ENCODE measurements at regions not wholly inside any gene's neighbourhood (a gene's known extent, or its start where the extent isn't known, plus 50 kb on each side); places are given as distances from the start of the nearest gene placed in this dataset.

GRCh38 chr12:66030217-66030781 lies 100.3 kb downstream of the LLPH start:
- WGBS, 2 experiments (ENCODE audit: extremely low coverage in 1 of 2, insufficient coverage in 1 of 2, insufficient read length in 1 of 2, insufficient replicate concordance in 2 of 2, low coverage in 1 of 2, low lambda C conversion rate in 2 of 2, missing lambda C conversion rate in 1 of 2): 17 to 46% methylated on average over 1 to 2 of the region's 2 CpGs
- no peak overlapping the region for H2BK120ac ChIP-seq (replicated peaks; ENCODE audit: low read depth, low read length)
- TF ChIP-seq POLR2A (IDR thresholded peaks at IDR 0.05; ENCODE audit: control extremely low read depth in 1 of 2, low read depth in 2 of 2, low read length in 2 of 2) (no peak), MAX (IDR thresholded peaks at IDR 0.05) (no peak), YY1 (IDR thresholded peaks at IDR 0.05; ENCODE audit: low read depth, low read length) (no peak), RAD21 (IDR thresholded peaks at IDR 0.05 in 1 of 2, conservative IDR thresholded peaks at IDR 0.05 in 1 of 2; ENCODE audit: low read depth in 2 of 2, low read length in 2 of 2) (no peak), FOSL1 (IDR thresholded peaks at IDR 0.05; ENCODE audit: insufficient read depth, low read depth, low read length) (no peak), SP4 (IDR thresholded peaks at IDR 0.05; ENCODE audit: low read length) (no peak), CEBPB (IDR thresholded peaks at IDR 0.05; ENCODE audit: low read depth, low read length) (no peak), HDAC6 (IDR thresholded peaks at IDR 0.05; ENCODE audit: low read depth, low read length) (no peak), RNF2 (IDR thresholded peaks at IDR 0.05; ENCODE audit: borderline replicate concordance, low read depth, low read length, missing control alignments, poor library complexity, severe bottlenecking) (no peak), GTF2F1 (IDR thresholded peaks at IDR 0.05; ENCODE audit: borderline replicate concordance, low read depth, low read length) (no peak), KDM1A (IDR thresholded peaks at IDR 0.05; ENCODE audit: borderline replicate concordance, low read length) (no peak), SIRT6 (IDR thresholded peaks at IDR 0.05; ENCODE audit: low read length) (no peak), BCL11A (IDR thresholded peaks at IDR 0.05; ENCODE audit: low read depth in 2 of 2, low read length in 2 of 2) (no peak), NANOG (IDR thresholded peaks at IDR 0.05; ENCODE audit: insufficient read depth, low read depth, low read length, poor library complexity, severe bottlenecking) (no peak)
- H3K18ac ChIP-seq (ENCODE audit: extremely low read depth, low read length): no peak overlapping the region
- no peak overlapping the region for H3K56ac ChIP-seq (replicated peaks; ENCODE audit: insufficient read length, low read depth, low read length)
- ChIA-PET POLR2A (ENCODE audit: partially characterized antibody) (no interaction called here), CTCF (ENCODE audit: partially characterized antibody) (no interaction called here)
- H3K4me1 ChIP-seq (replicated peaks in 1 of 4; ENCODE audit: control insufficient read depth in 3 of 4, insufficient read depth in 4 of 4, low read length in 3 of 4): no peaks in the 10 kb centered on the region
- H3K9me3 ChIP-seq (ENCODE audit: insufficient read depth in 2 of 2, low read depth in 1 of 2, low read length in 1 of 2): no peaks in the 10 kb centered on the region
- H3K79me1 ChIP-seq (ENCODE audit: low read depth, low read length): no peaks in the 10 kb centered on the region
- no peak overlapping the region for H2AK5ac ChIP-seq (ENCODE audit: low read depth, low read length)
- H3K4ac ChIP-seq (replicated peaks; ENCODE audit: insufficient read length, low read depth, low read length): no peak overlapping the region
- no peak overlapping the region for H3K14ac ChIP-seq (ENCODE audit: insufficient read length)
- H3K4me2 ChIP-seq (ENCODE audit: insufficient read depth in 1 of 2, low read depth in 2 of 2, low read length in 2 of 2): no peak overlapping the region
- FAIRE-seq: no peak
- no peaks in the 10 kb centered on the region for H3K36me3 ChIP-seq (ENCODE audit: control insufficient read depth in 2 of 4, insufficient read depth in 4 of 4, low read length in 3 of 4)
- no peak for DNase-seq (ENCODE audit: low read depth in 1 of 2, low spot score in 2 of 2)
- H3K27me3 ChIP-seq (replicated peaks in 1 of 4; ENCODE audit: control insufficient read depth in 3 of 4, extremely low read depth in 1 of 4, insufficient read depth in 3 of 4, low read length in 3 of 4): no peaks in the 10 kb centered on the region
- no peak overlapping the region for H2BK5ac ChIP-seq (ENCODE audit: low read depth, low read length)
- no peak overlapping the region for H3K4me3 ChIP-seq (ENCODE audit: extremely low read depth in 1 of 4, insufficient read depth in 2 of 4, low read depth in 3 of 4, low read length in 4 of 4)
- no peak overlapping the region for H2BK15ac ChIP-seq (ENCODE audit: low read length)
- no peak overlapping the region for H2BK12ac ChIP-seq (ENCODE audit: low read depth, low read length)
- no peaks in the 10 kb centered on the region for H3K23me2 ChIP-seq (ENCODE audit: low read depth, low read length)
- H3K79me2 ChIP-seq (ENCODE audit: control insufficient read depth in 1 of 2, insufficient read depth in 2 of 2, low read length in 2 of 2): no peaks in the 10 kb centered on the region
- H4K8ac ChIP-seq (ENCODE audit: extremely low read depth, insufficient read depth, low read length): no peak overlapping the region
- no peak overlapping the region for H3K23ac ChIP-seq (ENCODE audit: insufficient read length)
- H4K5ac ChIP-seq (ENCODE audit: insufficient read length, low read depth, low read length): no peak overlapping the region
- H4K20me1 ChIP-seq (replicated peaks in 1 of 2; ENCODE audit: control insufficient read depth in 1 of 2, insufficient read depth in 2 of 2, low read length in 2 of 2): no peaks in the 10 kb centered on the region
- no peak overlapping the region for H2AFZ ChIP-seq (ENCODE audit: low read length)
- no peak overlapping the region for H3K9ac ChIP-seq (replicated peaks in 1 of 4; ENCODE audit: extremely low read depth in 1 of 4, low read depth in 3 of 4, low read length in 3 of 4)
- no peak overlapping the region for H2BK20ac ChIP-seq (ENCODE audit: low read length)
- H3K27ac ChIP-seq (ENCODE audit: low read depth, low read length): no peak overlapping the region
- no peak overlapping the region for H4K91ac ChIP-seq (replicated peaks; ENCODE audit: insufficient read length, low read length)
